ENCODE measurements at regions not wholly inside any gene's neighbourhood (a gene's known extent, or its start where the extent isn't known, plus 50 kb on each side); places are given as distances from the start of the nearest gene placed in this dataset.

GRCh38 chr14:97490521-97491070, 693.4 kb downstream of the VRK1 start:
- Histone ChIP-seq H3K4me3 (replicated peaks in 1 of 3; ENCODE audit: insufficient read depth in 1 of 3, low read depth in 2 of 3, low read length in 3 of 3) (no peak overlapping the region), H3K27me3 (ENCODE audit: control insufficient read depth in 1 of 2, insufficient read depth in 2 of 2, low read length in 2 of 2) (no peaks in the 10 kb centered on the region), H3K36me3 (replicated peaks in 1 of 2; ENCODE audit: control insufficient read depth in 1 of 2, insufficient read depth in 2 of 2, low read length in 2 of 2) (no peaks in the 10 kb centered on the region), H3K4me2 (ENCODE audit: low read depth, low read length) (no peak overlapping the region), H3K27ac (ENCODE audit: extremely low read length, insufficient read depth, low read length) (no peak overlapping the region), H3K9me3 (ENCODE audit: low read length) (peaks cover 84% of the 10 kb centered on the region), H3K9ac (ENCODE audit: insufficient read depth, low read depth, low read length) (no peak overlapping the region), H4K20me1 (ENCODE audit: insufficient read depth, low read length) (no peaks in the 10 kb centered on the region), H3K79me2 (ENCODE audit: insufficient read depth, low read length) (no peaks in the 10 kb centered on the region), H2AFZ (ENCODE audit: low read length) (no peak overlapping the region), H3K4me1 (ENCODE audit: insufficient read depth, low read length) (no peaks in the 10 kb centered on the region)
- CTCF ChIA-PET (ENCODE audit: low intra/inter-chr PET ratio, low total read pairs): no interaction called here
- DNase-seq (ENCODE audit: low spot score) (no peak), FAIRE-seq (no peak), ATAC-seq (no peak)
- in situ Hi-C loops (cut with HindIII; ENCODE audit: extremely low pct_ligation_motif_present, low pct_unique_long_range_greater_than_20kb) (no loop called here), intact Hi-C loops (cut with micrococcal nuclease; ENCODE audit: unreplicated experiment) (no loop called here)
- no TSS peak for BruUV-seq (replicated peaks)
- WGBS (ENCODE audit: low lambda C conversion rate): 45% methylated on average over 7 of the region's 10 CpGs
- POLR2A ChIA-PET: no interaction called here
- TF ChIP-seq TRIM24 (CRISPR knock-in tag; IDR thresholded peaks at IDR 0.05): no peak
- no peak for TF ChIP-seq HINFP (CRISPR knock-in tag; IDR thresholded peaks at IDR 0.05; ENCODE audit: low read depth)
- no peak for TF ChIP-seq NR2F1 (CRISPR knock-in tag; IDR thresholded peaks at IDR 0.05)
- TF ChIP-seq ZNF724P (CRISPR knock-in tag; IDR thresholded peaks at IDR 0.05; ENCODE audit: borderline replicate concordance): no peak
- TF ChIP-seq ZSCAN22 (CRISPR knock-in tag; IDR thresholded peaks at IDR 0.05): no peak
- no peak for TF ChIP-seq MLX (CRISPR knock-in tag; IDR thresholded peaks at IDR 0.05)
- TF ChIP-seq DZIP1 (CRISPR knock-in tag; IDR thresholded peaks at IDR 0.05): no peak
- TF ChIP-seq ZBTB26 (CRISPR knock-in tag; IDR thresholded peaks at IDR 0.05; ENCODE audit: borderline replicate concordance): no peak
- TF ChIP-seq ZNF878 (CRISPR knock-in tag; IDR thresholded peaks at IDR 0.05): no peak
- TF ChIP-seq TFDP1 (CRISPR knock-in tag; IDR thresholded peaks at IDR 0.05; ENCODE audit: borderline replicate concordance): no peak
- no peak for TF ChIP-seq BCLAF1 (IDR thresholded peaks at IDR 0.05)
- TF ChIP-seq HNRNPLL (IDR thresholded peaks at IDR 0.05; ENCODE audit: low read depth, low read length, poor library complexity, severe bottlenecking): no peak
- TF ChIP-seq ARNT (IDR thresholded peaks at IDR 0.05): no peak
- TF ChIP-seq DR1 (CRISPR knock-in tag; IDR thresholded peaks at IDR 0.05): no peak
- TF ChIP-seq FIP1L1 (IDR thresholded peaks at IDR 0.05; ENCODE audit: borderline replicate concordance, insufficient read depth, low read depth, low read length): no peak

All from HepG2 (cell line).